Large intestine (tissue), 3 donors: ENCODE measurements at regions not wholly inside any gene's neighbourhood (a gene's known extent, or its start where the extent isn't known, plus 50 kb on each side); places are given as distances from the start of the nearest gene placed in this dataset.

Source experiments
- DNase-seq, 2 donors: peaks; one replicate each; pipeline versions ENCODE4 v3.0.0 to v3.0.0-alpha.2; 2013
- H3K27ac ChIP-seq: one replicate; pipeline ENCODE4 v1.5.1; 2013; ENCODE audit warnings: low read length
- H3K27me3 ChIP-seq: 2 replicates; pipeline ENCODE4 v1.6.1; 2013; ENCODE audit warnings: low read length; ENCODE audit not compliant: control insufficient read depth, insufficient read depth
- H3K36me3 ChIP-seq: 2 replicates; pipeline ENCODE4 v1.6.1; 2013; ENCODE audit warnings: low read length; ENCODE audit not compliant: control insufficient read depth, insufficient read depth
- H3K4me1 ChIP-seq: one replicate; pipeline ENCODE4 v1.6.1; 2013; ENCODE audit warnings: low read length; ENCODE audit not compliant: control insufficient read depth, insufficient read depth
- H3K4me3 ChIP-seq: one replicate; pipeline ENCODE4 v1.5.1; 2013; ENCODE audit warnings: low read length
- H3K9me3 ChIP-seq: one replicate; pipeline ENCODE4 v1.6.1; 2013; ENCODE audit warnings: mild to moderate bottlenecking, low read depth, low read length, moderate library complexity; ENCODE audit not compliant: control insufficient read depth
- WGBS: methylation state at CpG from one replicate; pipeline ENCODE4 v1.1.5; 2013; ENCODE audit warnings: low lambda C conversion rate; ENCODE audit not compliant: insufficient coverage; 5-methylcytosine and 5-hydroxymethylcytosine counted together

GRCh38 chr6:100101644-100102043, 107.6 kb upstream of the MCHR2 start:
- peaks cover 3% of the 10 kb centered on the region for H3K27me3 ChIP-seq
- H3K27ac ChIP-seq = no peak overlapping the region
- no peaks in the 10 kb centered on the region for H3K36me3 ChIP-seq
- no peaks in the 10 kb centered on the region for H3K9me3 ChIP-seq
- H3K4me3 ChIP-seq = no peak overlapping the region
- DNase-seq = no peak
- H3K4me1 ChIP-seq = no peaks in the 10 kb centered on the region
- 60% methylated on average over 1 of the region's 3 CpGs for WGBS

DNA sequence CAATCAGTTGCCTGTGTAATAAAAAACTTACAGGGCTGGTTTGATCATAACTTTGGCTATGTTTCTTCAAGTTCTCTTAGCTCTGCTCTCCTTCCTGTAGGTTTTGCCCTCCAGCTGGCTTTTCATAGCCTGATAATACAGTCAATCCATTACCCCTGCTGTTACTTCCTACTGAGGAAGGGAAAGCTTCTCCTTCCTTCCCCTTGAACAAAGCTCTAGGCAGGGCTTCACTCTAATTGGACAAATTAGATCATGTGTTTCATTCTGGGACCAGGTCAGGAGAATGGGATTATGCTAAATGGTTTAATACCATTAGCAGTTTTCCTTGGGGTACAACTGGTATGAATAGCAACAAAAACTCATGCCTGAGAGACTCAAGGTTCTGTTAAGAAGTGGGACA, 106.8 kb upstream of the MCHR2 start:
- Histone ChIP-seq H3K27ac (no peak overlapping the region), H3K9me3 (no peaks in the 10 kb centered on the region), H3K4me1 (no peaks in the 10 kb centered on the region), H3K27me3 (peaks cover 3% of the 10 kb centered on the region), H3K4me3 (no peak overlapping the region), H3K36me3 (no peaks in the 10 kb centered on the region)
- DNase-seq = no peak

GRCh38 chr6:100099189-100100074, 105.4 kb upstream of the MCHR2 start:
- DNase-seq = no peak
- Histone ChIP-seq H3K4me1 (no peaks in the 10 kb centered on the region), H3K27me3 (peaks cover 3% of the 10 kb centered on the region), H3K27ac (no peak overlapping the region), H3K9me3 (no peaks in the 10 kb centered on the region), H3K36me3 (no peaks in the 10 kb centered on the region), H3K4me3 (no peak overlapping the region)
- WGBS = 71% methylated on average over 1 of the region's 4 CpGs

DNA sequence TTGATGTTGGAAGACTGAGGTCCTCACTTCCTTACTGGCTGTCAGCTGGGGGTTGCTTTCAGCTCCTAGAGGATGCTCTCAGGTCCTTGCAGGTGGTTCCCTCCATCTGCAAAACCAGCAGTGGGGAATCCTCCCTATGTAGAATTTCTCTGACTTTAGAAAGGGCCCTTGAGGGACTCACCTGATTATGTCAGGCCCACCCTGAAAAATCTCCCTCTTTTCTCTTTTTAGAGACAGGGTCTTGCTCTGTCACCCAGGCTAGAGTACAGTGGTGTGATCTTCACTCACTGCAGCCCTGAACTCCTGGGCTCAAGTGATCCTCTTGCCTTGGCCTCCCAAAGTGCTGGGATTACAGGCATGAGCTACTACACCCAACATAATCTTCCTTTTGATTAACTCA, 102.9 kb upstream of the MCHR2 start:
- H3K27ac ChIP-seq = no peak overlapping the region
- H3K4me1 ChIP-seq = no peaks in the 10 kb centered on the region
- no peak overlapping the region for H3K4me3 ChIP-seq
- H3K27me3 ChIP-seq = no peaks in the 10 kb centered on the region
- no peaks in the 10 kb centered on the region for H3K36me3 ChIP-seq
- DNase-seq = no peak
- no peaks in the 10 kb centered on the region for H3K9me3 ChIP-seq

GRCh38 chr6:100096341-100096740, 102.3 kb upstream of the MCHR2 start:
- Histone ChIP-seq H3K4me3 (no peak overlapping the region), H3K9me3 (no peaks in the 10 kb centered on the region), H3K27me3 (no peaks in the 10 kb centered on the region), H3K27ac (no peak overlapping the region), H3K36me3 (no peaks in the 10 kb centered on the region), H3K4me1 (no peaks in the 10 kb centered on the region)
- DNase-seq = no peak
- 100% methylated on average over 1 of the region's 2 CpGs for WGBS

- no peak for DNase-seq
- no CpG with 5 or more reads among the region's 6 CpGs for WGBS
- Histone ChIP-seq H3K4me3 (no peak overlapping the region), H3K27me3 (no peaks in the 10 kb centered on the region), H3K27ac (no peak overlapping the region), H3K9me3 (no peaks in the 10 kb centered on the region), H3K36me3 (no peaks in the 10 kb centered on the region), H3K4me1 (no peaks in the 10 kb centered on the region)
Observed at GRCh38 chr6:100093405-100093804, 99.4 kb upstream of the MCHR2 start.

DNA sequence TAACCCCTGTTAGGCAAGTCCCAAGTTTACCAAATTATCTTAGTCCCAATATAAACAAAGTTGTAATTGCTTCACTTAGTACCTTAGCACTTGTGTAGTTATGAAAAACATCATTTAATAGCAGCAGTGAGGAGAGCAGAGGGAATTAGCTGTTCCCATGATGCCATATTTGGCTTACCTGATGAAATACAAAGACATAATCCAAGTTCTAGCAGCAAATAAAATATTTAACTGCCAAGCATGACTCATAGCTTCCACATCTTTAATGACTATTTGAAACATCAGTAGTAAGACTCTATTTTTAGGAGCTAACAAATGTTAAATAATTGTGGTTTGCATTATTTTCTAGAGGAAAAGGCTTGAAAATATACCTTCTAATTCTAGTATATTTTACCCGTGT, 94.0 kb upstream of the MCHR2 start:
- H3K27ac ChIP-seq = no peak overlapping the region
- H3K9me3 ChIP-seq = no peaks in the 10 kb centered on the region
- H3K36me3 ChIP-seq = no peaks in the 10 kb centered on the region
- no peak for DNase-seq
- no peaks in the 10 kb centered on the region for H3K4me1 ChIP-seq
- WGBS = 100% methylated on average over 1 of the region's 1 CpG
- H3K27me3 ChIP-seq = no peaks in the 10 kb centered on the region
- no peak overlapping the region for H3K4me3 ChIP-seq

DNA sequence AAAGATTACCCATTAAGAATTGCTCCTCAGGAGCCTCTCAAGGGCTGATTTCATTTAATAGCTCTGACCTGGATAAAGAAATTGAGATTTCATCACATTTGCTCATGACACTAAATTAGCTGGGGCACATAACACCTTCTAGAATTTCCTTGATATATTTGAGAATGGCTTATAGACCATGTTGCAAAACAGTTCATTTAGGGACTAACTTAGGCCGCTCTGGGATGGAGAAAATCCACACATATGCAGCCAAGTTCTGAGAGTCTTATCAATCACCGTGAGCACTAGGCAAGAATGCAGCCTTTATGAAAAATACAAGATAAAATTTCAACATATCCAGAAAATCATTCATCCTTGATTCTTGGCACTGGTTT, 91.0 kb upstream of the MCHR2 start:
- DNase-seq = no peak
- WGBS = no CpG with 5 or more reads among the region's 2 CpGs
- Histone ChIP-seq H3K9me3 (no peaks in the 10 kb centered on the region), H3K27ac (no peak overlapping the region), H3K4me1 (no peaks in the 10 kb centered on the region), H3K27me3 (no peaks in the 10 kb centered on the region), H3K36me3 (no peaks in the 10 kb centered on the region), H3K4me3 (no peak overlapping the region)

- 100% methylated on average over 1 of the region's 4 CpGs for WGBS
- H3K27ac ChIP-seq = no peak overlapping the region
- H3K9me3 ChIP-seq = no peaks in the 10 kb centered on the region
- H3K27me3 ChIP-seq = no peaks in the 10 kb centered on the region
- H3K36me3 ChIP-seq = no peaks in the 10 kb centered on the region
- H3K4me3 ChIP-seq = no peak overlapping the region
- no peak for DNase-seq
- H3K4me1 ChIP-seq = no peaks in the 10 kb centered on the region
Observed at GRCh38 chr6:100084316-100084990, 90.4 kb upstream of the MCHR2 start.

DNA sequence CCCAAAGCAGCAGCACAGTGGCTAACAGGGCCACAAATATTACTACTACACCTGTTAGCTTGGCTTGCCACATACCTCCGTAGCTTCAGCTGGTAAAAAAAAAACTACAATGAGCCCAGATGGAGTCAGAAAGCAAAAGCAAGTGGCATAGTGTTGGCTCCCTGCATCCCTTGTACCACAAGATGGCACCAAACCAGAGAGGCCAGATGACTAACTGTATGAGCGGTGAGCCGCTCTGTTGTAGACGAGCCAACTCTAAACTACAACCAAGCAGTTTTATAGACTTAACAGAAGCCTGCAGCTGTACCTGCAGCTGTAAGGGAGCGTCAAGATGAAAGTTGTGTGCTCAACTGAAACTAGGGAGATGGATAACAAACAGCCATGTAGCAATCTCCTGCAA, 84.5 kb upstream of the MCHR2 start:
- WGBS = no CpG with 5 or more reads among the region's 5 CpGs
- no peaks in the 10 kb centered on the region for H3K9me3 ChIP-seq
- H3K27me3 ChIP-seq = no peaks in the 10 kb centered on the region
- H3K4me1 ChIP-seq = no peaks in the 10 kb centered on the region
- no peaks in the 10 kb centered on the region for H3K36me3 ChIP-seq
- no peak overlapping the region for H3K4me3 ChIP-seq
- no peak overlapping the region for H3K27ac ChIP-seq
- DNase-seq = no peak

- Histone ChIP-seq H3K9me3 (peaks cover 3% of the 10 kb centered on the region), H3K27ac (no peak overlapping the region), H3K36me3 (no peaks in the 10 kb centered on the region), H3K4me3 (no peak overlapping the region), H3K27me3 (no peaks in the 10 kb centered on the region), H3K4me1 (no peaks in the 10 kb centered on the region)
- no peak for DNase-seq
- WGBS = no CpG with 5 or more reads among the region's 1 CpG
Observed at GRCh38 chr6:100065348-100065747, 71.3 kb upstream of the MCHR2 start.
